ENCODE measurements at regions not wholly inside any gene's neighbourhood (a gene's known extent, or its start where the extent isn't known, plus 50 kb on each side); places are given as distances from the start of the nearest gene placed in this dataset.

GRCh38 chr4:133593764-133594163 lies 444.7 kb downstream of the PCDH10 start:
- TF ChIP-seq CTCF (IDR thresholded peaks at IDR 0.05) = no peak
- no peak for TF ChIP-seq ZFX (IDR thresholded peaks at IDR 0.05; ENCODE audit: borderline replicate concordance)

Data from 22Rv1 (cell line).